Head of caudate nucleus (tissue), 42 donors: ENCODE measurements at regions not wholly inside any gene's neighbourhood (a gene's known extent, or its start where the extent isn't known, plus 50 kb on each side); places are given as distances from the start of the nearest gene placed in this dataset.
"Not testable (repeated sequence)": the region's sequence is repeated elsewhere in the genome, so short reads cannot be mapped to it uniquely, and the experiment has no call there.

Experiments used
- DNase-seq, 42 donors: peaks; one replicate each; pipeline versions ENCODE4 v3.0.0 to v3.0.0-alpha.2; 2020 to 2021; ENCODE audit warnings: mixed read lengths in 7 of 42
- intact Hi-C: fragments of 100-400 bp; cut with DNase I; formaldehyde crosslinking; loops from one replicate; pipeline ENCODE4 v1.15.0; 2022

DNA sequence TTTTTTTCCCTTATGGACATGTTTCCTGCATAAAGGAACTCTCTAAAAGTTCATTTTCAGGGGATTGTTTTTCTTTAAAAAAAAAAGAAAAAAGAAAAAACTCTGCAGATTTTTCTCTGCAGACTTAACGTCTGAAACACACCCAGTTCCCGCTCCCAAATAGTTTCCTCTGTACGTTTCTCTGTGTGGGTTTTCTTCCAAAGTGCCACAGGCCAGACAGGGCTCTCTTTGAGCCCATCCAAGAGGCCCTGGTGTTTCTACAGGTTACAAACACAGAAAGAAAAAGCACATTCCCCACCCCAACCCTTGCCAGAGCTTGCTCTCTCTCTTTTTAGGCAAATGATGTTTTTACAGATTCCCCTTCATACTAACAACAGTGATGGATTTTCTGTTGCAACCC, 258.6 kb downstream of the FNDC1 start:
- intact Hi-C loops = no loop called here
- no peak for DNase-seq

DNA sequence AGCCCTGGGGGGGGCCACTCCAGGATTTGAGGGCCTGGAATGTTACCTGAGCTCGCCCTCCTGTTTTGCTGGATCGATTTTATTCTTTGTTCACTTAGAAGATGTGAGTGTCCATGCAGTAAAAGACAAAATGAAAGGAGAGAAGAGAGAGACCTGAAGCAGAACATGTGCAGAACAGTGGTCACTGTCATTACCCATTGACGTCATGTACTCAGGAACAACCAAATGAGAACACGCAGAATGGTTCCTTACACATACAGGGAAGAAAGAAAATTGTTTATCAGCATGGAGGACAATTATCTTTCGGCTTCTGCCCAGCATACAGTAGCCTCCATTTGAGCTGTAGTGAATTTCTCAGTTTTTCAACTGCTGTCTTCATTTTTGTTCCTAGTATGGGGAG, 258.1 kb downstream of the FNDC1 start:
- no peak for DNase-seq
- intact Hi-C loops = no loop called here

DNA sequence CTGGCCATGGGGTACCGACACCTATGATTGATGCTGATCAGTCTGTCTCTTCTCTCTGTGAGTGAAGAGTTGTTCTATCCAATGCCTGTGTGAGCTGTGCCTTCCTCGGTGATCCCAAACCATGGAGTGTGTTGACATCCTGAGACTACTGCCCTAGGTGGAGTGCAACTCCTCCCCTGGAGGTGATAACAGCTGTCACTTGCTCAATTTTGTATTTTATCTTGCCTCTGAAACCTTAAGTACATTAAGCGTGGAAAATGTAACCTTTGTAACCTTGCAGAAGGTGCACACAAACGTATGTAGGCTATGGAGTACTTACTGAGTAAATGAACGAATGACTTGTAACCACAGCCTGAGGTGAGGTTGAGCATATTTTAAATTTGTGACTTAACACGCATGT, 256.2 kb downstream of the FNDC1 start:
- DNase-seq = no peak
- intact Hi-C loops = no loop called here

DNA sequence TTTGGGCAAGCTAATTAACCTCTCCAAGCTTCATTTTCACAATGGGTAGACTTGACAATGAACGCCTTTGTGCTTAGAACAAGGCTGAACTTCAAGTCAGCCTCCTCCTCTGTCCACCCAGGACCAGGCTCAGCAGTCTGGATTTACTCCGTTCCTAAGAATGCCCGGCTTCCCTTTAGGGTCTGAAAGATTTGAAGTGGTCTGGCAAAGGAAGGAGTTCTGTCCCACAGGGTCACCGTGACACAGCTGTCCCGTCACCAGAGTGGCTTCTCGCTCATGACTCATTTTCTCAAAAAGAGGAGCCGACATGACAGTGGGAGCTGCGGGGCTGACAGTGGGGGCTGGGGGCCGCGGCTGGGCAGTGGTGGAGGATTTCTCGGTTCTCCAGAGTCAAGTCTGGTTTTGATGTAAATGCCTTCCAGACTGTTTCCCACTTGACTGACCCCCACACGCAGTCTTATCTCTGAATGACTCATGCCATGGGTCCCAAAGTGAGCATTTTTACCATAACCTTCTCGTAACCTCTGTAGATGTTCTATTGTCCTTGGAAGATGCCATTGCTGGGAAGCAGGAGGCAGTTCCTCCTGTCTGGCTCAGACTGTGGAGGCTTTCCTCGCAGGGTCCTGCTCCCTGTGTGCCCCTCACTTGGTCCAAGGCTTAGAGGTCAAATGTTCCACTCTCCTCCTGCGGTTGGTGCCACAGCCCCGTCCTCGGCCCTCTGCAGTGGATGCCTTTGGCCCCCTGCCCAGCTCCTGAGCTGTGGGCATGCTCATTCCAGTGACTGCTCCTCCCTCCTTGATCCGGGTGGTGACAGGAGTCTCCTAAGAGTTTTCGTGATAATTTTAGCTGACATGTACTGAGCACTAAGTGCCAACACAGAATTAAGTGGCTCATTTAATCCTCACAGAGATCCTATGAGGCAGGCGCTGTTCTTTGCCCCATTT, 253.1 kb downstream of the FNDC1 start:
- intact Hi-C loops = no loop called here
- DNase-seq = peak in 1 of 42 donors; percentile 12

DNA sequence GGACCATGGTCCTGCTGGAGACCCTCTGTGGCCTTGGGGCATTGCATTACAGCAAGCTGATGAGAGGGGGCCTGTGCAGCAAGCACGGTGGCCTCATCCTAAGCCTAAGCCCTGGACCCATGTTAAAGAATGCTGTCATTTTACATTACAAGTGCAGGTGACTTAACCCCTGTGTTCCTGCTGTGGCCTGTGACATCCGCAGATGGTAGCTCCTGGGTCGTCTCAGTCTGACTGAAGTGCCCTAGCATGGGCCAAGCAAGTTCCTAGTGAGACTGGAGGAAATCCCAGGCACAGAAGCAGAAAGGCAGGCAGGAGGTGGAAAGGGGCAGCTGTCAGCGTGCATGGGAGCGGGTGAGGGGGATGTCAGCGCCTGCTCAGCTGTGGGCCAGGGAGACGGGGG, 252.4 kb downstream of the FNDC1 start:
- intact Hi-C loops = no loop called here
- no peak for DNase-seq

DNA sequence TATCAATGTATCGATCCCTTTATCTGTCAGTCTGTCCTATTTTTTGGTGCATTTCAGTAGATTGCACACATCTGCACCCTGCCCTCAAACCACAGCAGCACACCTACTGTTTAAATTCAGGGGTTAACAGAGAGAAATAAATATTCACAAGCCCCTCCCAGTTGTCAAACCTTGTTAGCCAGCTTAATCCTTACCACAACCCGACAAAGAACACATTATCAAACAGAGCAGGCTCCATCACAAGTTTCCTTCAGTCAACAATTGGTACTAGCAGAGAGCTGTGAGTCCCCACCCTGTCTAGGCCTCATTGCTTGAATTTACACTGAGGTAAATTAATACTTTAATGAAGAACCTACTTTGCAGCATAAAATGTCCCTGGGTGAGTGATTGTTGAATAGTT, 249.8 kb downstream of the FNDC1 start:
- DNase-seq = no peak
- intact Hi-C loops = no loop called here

DNA sequence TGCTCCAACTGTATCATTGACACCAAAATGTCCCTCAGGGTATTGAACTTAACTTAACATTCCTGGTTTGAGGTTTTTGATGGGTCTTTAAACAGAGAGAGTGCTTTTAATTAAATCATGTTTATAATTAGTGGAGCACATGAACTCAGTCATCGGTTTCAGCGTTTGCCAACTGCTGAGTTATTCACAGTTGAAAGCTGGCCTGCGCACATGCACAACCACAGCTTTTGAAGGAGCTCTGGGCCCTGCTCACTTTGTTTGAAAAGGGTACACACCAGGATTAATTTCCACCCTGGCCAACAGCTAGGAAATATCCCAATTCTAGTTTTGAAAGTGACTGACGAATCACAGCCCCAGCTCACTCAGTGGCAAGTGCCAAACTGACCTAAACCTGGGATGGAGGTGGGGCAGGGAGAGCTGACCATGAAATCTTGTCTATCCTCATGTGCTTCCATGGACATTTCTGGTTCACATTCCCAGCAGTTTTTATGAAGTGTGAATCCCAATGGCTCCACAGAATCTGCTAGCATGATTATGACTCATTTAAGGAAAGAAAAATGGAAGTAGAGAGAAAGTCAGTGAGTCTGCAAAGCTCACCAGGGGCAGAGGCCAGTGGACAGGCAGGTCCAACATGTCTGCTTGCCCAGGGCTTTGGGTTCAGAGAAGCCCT, 247.8 kb downstream of the FNDC1 start:
- intact Hi-C loops = no loop called here
- DNase-seq = no peak

DNA sequence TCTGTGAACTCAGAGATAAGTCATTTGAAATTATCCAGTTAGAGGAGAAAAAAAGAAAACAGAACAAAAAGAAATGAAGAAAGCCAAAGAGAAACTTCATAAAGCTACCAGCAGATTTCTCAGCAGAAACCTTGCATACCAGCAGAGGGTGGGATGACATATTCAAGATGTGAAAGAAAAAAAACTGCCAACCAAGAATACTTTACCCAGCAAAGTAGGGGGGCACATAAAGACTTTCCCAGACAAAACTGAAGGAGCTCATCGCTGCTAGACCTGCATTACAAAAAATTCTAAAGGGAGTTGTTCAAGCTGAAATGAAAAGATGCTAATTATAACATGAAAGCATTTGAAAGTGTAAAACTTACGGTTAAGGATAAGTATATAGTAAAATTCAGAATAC, 246.3 kb downstream of the FNDC1 start:
- intact Hi-C loops = no loop called here
- no peak for DNase-seq

DNA sequence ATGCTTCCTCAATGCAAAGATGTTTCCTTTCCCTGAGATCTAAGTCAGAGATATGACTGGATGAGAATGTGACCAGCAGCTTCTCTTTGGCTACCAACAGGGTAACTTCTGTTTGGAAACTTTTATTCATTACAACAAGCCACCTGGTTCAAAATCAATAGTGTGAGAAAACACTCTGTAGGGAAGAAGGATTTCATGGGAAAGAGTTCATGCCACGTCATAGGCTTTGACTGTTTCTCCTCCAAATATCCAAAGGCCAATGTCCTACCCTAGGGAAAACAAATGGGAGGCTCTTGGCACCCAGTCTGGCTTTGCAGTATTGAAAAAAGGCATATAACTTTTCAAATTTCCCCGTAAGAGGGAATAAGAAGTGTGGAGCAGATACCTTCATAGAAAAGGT, 245.5 kb downstream of the FNDC1 start:
- no peak for DNase-seq
- intact Hi-C loops = no loop called here

DNA sequence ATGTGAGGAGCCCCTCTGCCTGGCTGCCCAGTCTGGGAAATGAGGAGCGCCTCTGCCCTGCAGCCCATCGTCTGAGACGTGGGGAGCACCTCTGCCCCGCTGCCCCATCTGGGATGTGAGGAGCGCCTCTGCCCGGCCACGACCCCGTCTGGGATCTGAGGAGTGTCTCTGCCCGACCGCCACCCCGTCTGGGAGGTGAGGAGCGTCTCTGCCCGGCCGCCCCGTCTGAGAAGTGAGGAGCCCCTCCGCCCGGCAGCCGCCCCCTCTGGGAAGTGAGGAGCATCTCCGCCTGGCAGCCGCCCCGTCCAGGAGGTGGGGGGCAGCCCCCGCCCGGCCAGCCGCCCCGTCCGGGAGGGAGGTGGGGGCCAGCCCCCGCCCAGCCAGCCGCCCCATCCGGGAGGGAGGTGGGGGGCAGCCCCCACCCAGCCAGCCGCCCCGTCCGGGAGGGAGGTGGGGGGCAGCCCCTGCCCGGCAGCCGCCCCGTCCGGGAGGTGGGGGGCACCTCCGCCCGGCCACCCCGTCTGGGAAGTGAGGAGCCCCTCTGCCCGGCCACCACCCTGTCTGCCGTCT, 238.1 kb downstream of the FNDC1 start:
- DNase-seq, intact Hi-C loops: not testable (repeated sequence)

DNA sequence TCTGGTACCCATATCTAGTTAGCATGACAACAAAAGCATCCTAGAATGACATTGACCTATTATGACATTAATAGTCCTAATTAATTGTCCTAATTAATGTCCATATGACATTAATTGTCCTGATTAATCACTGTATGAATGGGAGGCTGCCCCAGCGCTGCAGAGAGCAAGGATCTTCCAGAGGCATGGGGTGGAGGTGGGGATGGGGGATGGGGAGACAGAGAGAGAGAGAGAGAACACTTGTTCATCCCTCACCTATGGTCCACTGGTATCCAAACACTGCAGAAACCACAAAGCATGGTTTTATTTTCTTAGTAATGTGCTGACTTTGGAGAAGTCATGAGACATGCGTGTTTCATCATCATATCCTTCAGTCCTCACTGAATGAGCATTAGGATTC, 235.1 kb downstream of the FNDC1 start:
- intact Hi-C loops = no loop called here

DNA sequence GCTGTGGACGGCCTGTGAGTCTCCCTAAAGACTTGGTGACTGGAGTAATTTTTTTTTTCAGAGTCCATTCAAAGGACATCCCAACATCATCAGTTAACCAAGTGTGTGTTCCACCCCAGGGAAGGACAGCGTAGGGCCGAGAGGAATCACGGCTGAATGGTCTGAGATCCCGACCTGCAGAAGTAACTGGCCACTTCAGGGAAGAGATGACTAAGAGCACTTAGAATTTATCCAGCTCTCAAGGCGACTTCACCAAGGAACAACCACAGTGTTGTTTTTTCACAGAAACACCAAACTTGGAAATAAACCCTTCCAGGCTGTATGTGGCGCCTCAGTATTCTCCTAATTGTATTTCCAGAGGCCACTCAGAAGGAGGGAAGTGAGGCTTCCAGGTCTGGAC, 231.6 kb downstream of the FNDC1 start:
- intact Hi-C loops = no loop called here
- DNase-seq = no peak

More for the DNA sequence above, 235.1 kb downstream of the FNDC1 start:
- no peak for DNase-seq

DNA sequence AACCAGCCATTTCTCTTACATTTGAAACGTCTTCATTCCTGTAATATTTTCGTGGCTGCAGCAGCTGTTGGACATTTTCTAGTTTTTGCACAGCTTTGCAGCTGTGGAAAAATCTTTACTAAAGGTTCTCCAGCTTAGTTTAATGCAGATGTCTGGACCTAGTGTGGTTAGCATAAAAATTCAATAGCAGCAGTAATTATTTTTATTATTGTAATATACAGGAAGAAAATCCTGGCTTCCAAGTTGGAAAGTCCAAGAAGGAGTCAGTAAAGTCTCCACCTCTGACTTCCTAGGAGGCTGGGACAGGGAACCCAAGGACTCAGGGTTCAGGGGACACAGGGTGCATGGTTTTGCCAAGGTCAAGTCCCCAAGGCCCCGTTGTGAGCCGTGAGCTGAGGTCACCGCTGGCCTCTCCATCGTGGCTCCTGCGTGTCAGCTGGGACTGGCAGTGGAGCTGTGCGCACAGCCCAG, 230.6 kb downstream of the FNDC1 start:
- no peak for DNase-seq
- intact Hi-C loops = no loop called here

DNA sequence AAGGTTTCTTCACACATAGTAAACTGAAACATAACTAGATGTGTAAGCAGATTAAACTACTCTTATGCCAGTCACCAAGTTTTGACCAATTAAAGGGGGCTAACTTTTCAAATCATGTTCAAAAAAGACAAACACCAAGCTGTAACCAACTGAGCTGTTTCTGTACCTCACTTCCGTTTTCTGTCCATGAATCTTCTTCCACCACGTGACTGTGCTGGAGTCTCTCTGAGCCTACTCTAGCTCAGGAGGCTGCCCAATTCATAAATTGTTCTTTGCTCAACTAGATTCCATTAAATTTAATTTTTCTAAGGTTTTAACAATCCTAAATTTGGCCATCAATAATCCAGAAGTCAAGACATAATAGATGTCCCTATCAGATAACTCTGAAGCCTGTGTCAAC, 229.4 kb downstream of the FNDC1 start:
- intact Hi-C loops = no loop called here
- DNase-seq = no peak

DNA sequence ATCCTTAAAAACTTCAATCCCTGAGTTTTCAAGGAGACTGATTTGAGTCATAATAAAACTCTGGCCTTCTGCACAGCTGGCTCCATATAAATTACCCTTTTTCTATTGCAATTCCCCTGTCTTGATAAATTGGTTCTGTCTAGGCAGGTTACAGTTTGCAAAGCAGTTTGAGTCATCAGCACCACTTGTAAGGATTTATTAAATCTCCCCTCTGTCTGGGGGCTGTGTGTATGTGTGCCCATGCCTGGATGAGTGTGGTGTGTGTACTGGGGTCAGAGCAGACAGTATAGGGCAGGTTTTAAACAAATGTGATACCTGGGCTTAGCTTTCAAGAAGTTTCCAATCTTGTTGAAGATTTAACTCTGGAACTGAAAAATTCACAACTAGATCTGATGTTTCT, 228.6 kb downstream of the FNDC1 start:
- no peak for DNase-seq
- intact Hi-C loops = no loop called here

DNA sequence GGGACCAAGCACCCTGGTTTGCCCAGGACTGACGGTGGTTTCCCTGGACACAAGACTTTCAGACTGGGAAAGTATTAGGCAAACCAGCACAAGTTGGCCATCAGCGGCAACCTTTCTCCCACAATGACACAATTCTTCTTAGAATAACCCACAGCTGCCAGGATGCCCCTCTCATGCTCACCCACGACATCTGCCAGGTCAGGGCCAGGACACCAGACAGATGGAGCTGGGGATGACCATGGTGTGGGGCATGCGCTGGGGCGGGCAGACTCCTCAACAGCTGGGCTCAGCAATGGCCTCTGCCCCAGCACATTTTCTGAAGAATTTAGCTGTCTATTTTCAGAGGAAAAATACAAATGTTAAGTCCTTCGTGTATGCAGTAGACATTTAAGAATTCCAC, 226.4 kb downstream of the FNDC1 start:
- DNase-seq = no peak
- intact Hi-C loops = no loop called here

DNA sequence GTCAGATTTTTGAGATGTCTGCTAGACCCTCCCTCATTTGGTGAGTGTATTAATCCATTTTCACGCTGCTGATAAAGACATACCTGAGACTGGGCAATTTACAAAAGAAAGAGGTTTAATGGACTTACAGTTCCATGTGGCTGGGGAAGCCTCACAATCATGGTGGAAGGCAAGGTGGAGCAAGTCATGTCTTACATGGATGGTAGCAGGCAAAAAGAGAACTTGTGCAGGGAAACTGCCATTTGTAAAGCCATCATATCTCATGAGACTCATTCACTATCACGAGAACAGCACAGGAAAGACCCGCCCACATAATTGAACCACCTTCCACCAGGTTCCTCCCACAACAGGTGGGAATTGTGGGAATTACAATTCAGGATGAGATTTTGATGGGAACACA, 223.5 kb downstream of the FNDC1 start:
- intact Hi-C loops, DNase-seq: not testable (repeated sequence)

DNA sequence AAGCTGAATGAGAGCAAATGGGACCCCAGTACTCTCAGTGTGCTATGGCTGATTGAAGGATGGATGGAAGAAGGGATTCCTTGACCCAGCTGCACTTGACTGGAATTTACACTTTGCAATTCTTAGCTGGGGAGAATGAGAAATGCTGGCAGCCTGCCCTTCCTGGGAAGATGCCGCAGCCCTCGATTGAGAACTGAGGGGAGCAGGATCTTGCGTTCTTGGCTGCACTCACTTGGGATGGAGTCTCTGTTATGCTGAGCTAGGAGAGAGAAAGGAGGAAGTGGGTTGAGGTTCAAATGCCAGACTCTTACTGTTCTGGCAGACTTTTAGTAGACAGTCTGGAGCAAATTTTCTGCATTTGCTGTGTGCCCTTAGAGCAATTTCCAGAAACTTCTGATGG, 221.2 kb downstream of the FNDC1 start:
- intact Hi-C loops = no loop called here
- DNase-seq = no peak

DNA sequence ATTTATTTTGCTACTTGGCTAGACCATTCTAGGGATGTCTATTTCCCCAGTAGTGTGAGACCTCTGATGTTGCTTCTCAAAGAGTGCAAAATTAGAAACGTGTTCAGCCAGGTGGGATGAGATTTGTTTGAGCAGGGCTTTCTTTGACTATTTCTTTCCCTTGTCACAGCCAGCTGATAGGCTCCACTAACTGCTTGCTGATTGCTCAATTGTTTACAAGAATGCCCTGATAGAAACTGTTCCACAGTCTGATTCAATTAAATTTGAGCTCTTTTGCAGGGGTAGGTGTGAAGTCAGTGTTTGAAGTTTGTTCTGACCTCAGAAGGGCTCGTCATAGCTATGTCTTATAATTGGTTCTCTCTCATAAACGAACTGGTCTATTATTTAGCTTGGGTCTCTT, 220.5 kb downstream of the FNDC1 start:
- intact Hi-C loops = no loop called here
- no peak for DNase-seq

DNA sequence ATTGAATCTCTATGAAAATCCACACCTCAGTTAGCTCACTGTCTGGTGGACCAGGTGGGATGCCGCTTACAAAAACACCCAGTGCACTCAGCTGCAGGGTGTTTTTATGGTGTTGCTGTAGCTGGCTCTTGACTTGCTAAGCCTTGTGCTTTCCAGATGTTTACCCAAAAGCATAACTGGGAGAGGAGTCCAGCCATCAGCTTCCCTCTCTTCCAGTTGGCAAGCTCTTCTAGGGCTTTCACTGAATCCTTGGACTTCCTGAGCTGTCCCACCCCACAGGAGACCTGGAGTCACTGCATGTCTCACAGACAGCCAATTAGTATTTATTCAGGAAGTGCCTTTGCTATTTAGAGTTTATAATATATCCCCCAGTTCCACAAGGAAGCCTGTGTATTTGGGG, 210.9 kb downstream of the FNDC1 start:
- no peak for DNase-seq
- intact Hi-C loops = no loop called here
